HG02973 (cell line): ENCODE measurements at regions not wholly inside any gene's neighbourhood (a gene's known extent, or its start where the extent isn't known, plus 50 kb on each side); places are given as distances from the start of the nearest gene placed in this dataset.

Source experiments
- ATAC-seq: cut with Tn5 transposase; IDR thresholded peaks from one replicate; pipeline ENCODE4 v1.9.1; 2021; ENCODE audit warnings: moderate library complexity; ENCODE audit not compliant: unreplicated experiment

GRCh38 chr15:85976102-85976501, 103.6 kb upstream of the AGBL1 start:
- ATAC-seq = no peak

- ATAC-seq = no peak
Observed at GRCh38 chr15:85976986-85977385, 102.7 kb upstream of the AGBL1 start.

GRCh38 chr15:85977586-85977985, 102.1 kb upstream of the AGBL1 start:
- no peak for ATAC-seq

- no peak for ATAC-seq
Observed at GRCh38 chr15:85979929-85980328, 99.7 kb upstream of the AGBL1 start.

GRCh38 chr15:85980946-85981345, 98.7 kb upstream of the AGBL1 start:
- ATAC-seq = no peak

GRCh38 chr15:85984241-85984640, 95.4 kb upstream of the AGBL1 start:
- no peak for ATAC-seq

GRCh38 chr15:85986116-85986515, 93.6 kb upstream of the AGBL1 start:
- ATAC-seq = no peak

- no peak for ATAC-seq
Observed at GRCh38 chr15:85986741-85987140, 92.9 kb upstream of the AGBL1 start.

- no peak for ATAC-seq
Observed at GRCh38 chr15:85988741-85989140, 90.9 kb upstream of the AGBL1 start.

GRCh38 chr15:85992224-85992623, 87.4 kb upstream of the AGBL1 start:
- no peak for ATAC-seq

GRCh38 chr15:85993116-85993515, 86.6 kb upstream of the AGBL1 start:
- no peak for ATAC-seq

GRCh38 chr15:85997618-85998017, 82.1 kb upstream of the AGBL1 start:
- no peak for ATAC-seq

- no peak for ATAC-seq
Observed at GRCh38 chr15:85999658-86000057, 80.0 kb upstream of the AGBL1 start.

GRCh38 chr15:86001200-86001599, 78.5 kb upstream of the AGBL1 start:
- no peak for ATAC-seq

GRCh38 chr15:86002444-86002843, 77.2 kb upstream of the AGBL1 start:
- no peak for ATAC-seq

- ATAC-seq = no peak
Observed at GRCh38 chr15:86004061-86004460, 75.6 kb upstream of the AGBL1 start.

GRCh38 chr15:86006546-86006945, 73.1 kb upstream of the AGBL1 start:
- no peak for ATAC-seq

- ATAC-seq = no peak
Observed at GRCh38 chr15:86009727-86010126, 69.9 kb upstream of the AGBL1 start.

GRCh38 chr15:86010398-86010797, 69.3 kb upstream of the AGBL1 start:
- no peak for ATAC-seq

GRCh38 chr15:86010891-86011290, 68.8 kb upstream of the AGBL1 start:
- ATAC-seq = no peak

- no peak for ATAC-seq
Observed at GRCh38 chr15:86014016-86014415, 65.7 kb upstream of the AGBL1 start.

- ATAC-seq = no peak
Observed at GRCh38 chr15:86016750-86017149, 62.9 kb upstream of the AGBL1 start.

GRCh38 chr15:86018679-86019078, 61.0 kb upstream of the AGBL1 start:
- no peak for ATAC-seq
